ENCODE measurements at regions not wholly inside any gene's neighbourhood (a gene's known extent, or its start where the extent isn't known, plus 50 kb on each side); places are given as distances from the start of the nearest gene placed in this dataset.

GRCh38 chr2:193253014-193253530 lies 1058.3 kb upstream of the TMEFF2 start:
- TF ChIP-seq ZBTB7A (IDR thresholded peaks at IDR 0.05; ENCODE audit: low read depth) (no peak), FOXM1 (IDR thresholded peaks at IDR 0.05; ENCODE audit: borderline replicate concordance, low read depth) (no peak), USF1 (IDR thresholded peaks at IDR 0.05) (no peak), REST (IDR thresholded peaks at IDR 0.05; ENCODE audit: low read depth) (no peak), MAX (IDR thresholded peaks at IDR 0.05) (no peak), NFIC (IDR thresholded peaks at IDR 0.05) (no peak), CREB1 (IDR thresholded peaks at IDR 0.05; ENCODE audit: low read depth) (no peak), EP300 (IDR thresholded peaks at IDR 0.05; ENCODE audit: borderline replicate concordance) (no peak), TAF1 (IDR thresholded peaks at IDR 0.05; ENCODE audit: low read depth) (no peak), YY1 (IDR thresholded peaks at IDR 0.05; ENCODE audit: low read depth) (no peak), CEBPB (IDR thresholded peaks at IDR 0.05) (no peak), EGR1 (IDR thresholded peaks at IDR 0.05) (no peak), RAD21 (IDR thresholded peaks at IDR 0.05; ENCODE audit: low read depth) (no peak), TEAD4 (IDR thresholded peaks at IDR 0.05) (no peak)

GRCh38 chr2:193251909-193252308 lies 1057.2 kb upstream of the TMEFF2 start:
- TF ChIP-seq TAF1 (IDR thresholded peaks at IDR 0.05; ENCODE audit: low read depth) (no peak), TCF12 (IDR thresholded peaks at IDR 0.05; ENCODE audit: low read depth) (no peak), YY1 (IDR thresholded peaks at IDR 0.05; ENCODE audit: low read depth) (no peak), MAX (IDR thresholded peaks at IDR 0.05) (no peak), EGR1 (IDR thresholded peaks at IDR 0.05) (no peak), CEBPB (IDR thresholded peaks at IDR 0.05) (no peak), ZBTB7A (IDR thresholded peaks at IDR 0.05; ENCODE audit: low read depth) (no peak), TEAD4 (IDR thresholded peaks at IDR 0.05) (no peak), EP300 (IDR thresholded peaks at IDR 0.05; ENCODE audit: borderline replicate concordance) (no peak), USF1 (IDR thresholded peaks at IDR 0.05) (no peak), REST (IDR thresholded peaks at IDR 0.05; ENCODE audit: low read depth) (no peak), CREB1 (IDR thresholded peaks at IDR 0.05; ENCODE audit: low read depth) (no peak)

- TF ChIP-seq EGR1 (IDR thresholded peaks at IDR 0.05) = no peak
- TF ChIP-seq ZBTB7A (IDR thresholded peaks at IDR 0.05; ENCODE audit: low read depth) = no peak
- no peak for TF ChIP-seq YY1 (IDR thresholded peaks at IDR 0.05; ENCODE audit: low read depth)
- TF ChIP-seq MAX (IDR thresholded peaks at IDR 0.05) = no peak
- TF ChIP-seq CREB1 (IDR thresholded peaks at IDR 0.05; ENCODE audit: low read depth) = no peak
- TF ChIP-seq TCF12 (IDR thresholded peaks at IDR 0.05; ENCODE audit: low read depth) = no peak
- TF ChIP-seq FOXM1 (IDR thresholded peaks at IDR 0.05; ENCODE audit: borderline replicate concordance, low read depth) = no peak
- no peak for TF ChIP-seq TAF1 (IDR thresholded peaks at IDR 0.05; ENCODE audit: low read depth)
- TF ChIP-seq CEBPB (IDR thresholded peaks at IDR 0.05) = no peak
Observed at GRCh38 chr2:193250389-193250788, 1055.7 kb upstream of the TMEFF2 start.

- TF ChIP-seq EP300 (IDR thresholded peaks at IDR 0.05; ENCODE audit: borderline replicate concordance) = no peak
- no peak for TF ChIP-seq USF1 (IDR thresholded peaks at IDR 0.05)
- TF ChIP-seq RAD21 (IDR thresholded peaks at IDR 0.05; ENCODE audit: low read depth) = peak; percentile 24; the same call in 1 of the 2 replicates
- TF ChIP-seq ZBTB7A (IDR thresholded peaks at IDR 0.05; ENCODE audit: low read depth) = no peak
Observed at GRCh38 chr2:193240752-193241151, 1046.0 kb upstream of the TMEFF2 start.

- TF ChIP-seq EP300 (IDR thresholded peaks at IDR 0.05; ENCODE audit: borderline replicate concordance) (no peak), FOXM1 (IDR thresholded peaks at IDR 0.05; ENCODE audit: borderline replicate concordance, low read depth) (no peak), TAF1 (IDR thresholded peaks at IDR 0.05; ENCODE audit: low read depth) (no peak), NFIC (IDR thresholded peaks at IDR 0.05) (no peak), CREB1 (IDR thresholded peaks at IDR 0.05; ENCODE audit: low read depth) (no peak)
Observed at GRCh38 chr2:193231634-193232033, 1036.9 kb upstream of the TMEFF2 start.

- TF ChIP-seq MAX (IDR thresholded peaks at IDR 0.05) (no peak), YY1 (IDR thresholded peaks at IDR 0.05; ENCODE audit: low read depth) (no peak), CEBPB (IDR thresholded peaks at IDR 0.05) (no peak), TEAD4 (IDR thresholded peaks at IDR 0.05) (no peak)
Observed at GRCh38 chr2:193228276-193228675, 1033.5 kb upstream of the TMEFF2 start.
